ENCODE measurements at regions not wholly inside any gene's neighbourhood (a gene's known extent, or its start where the extent isn't known, plus 50 kb on each side); places are given as distances from the start of the nearest gene placed in this dataset.
"Not testable (repeated sequence)": the region's sequence is repeated elsewhere in the genome, so short reads cannot be mapped to it uniquely, and the experiment has no call there.

GRCh38 chr7:16261654-16262053 is 159.7 kb downstream of the CRPPA start:
- no peak overlapping the region for H3K27ac ChIP-seq (ENCODE audit: low read depth in 2 of 2, low read length in 2 of 2)
- no peaks in the 10 kb centered on the region for H3K36me3 ChIP-seq (ENCODE audit: control insufficient read depth in 2 of 3, insufficient read depth in 3 of 3, low read length in 3 of 3)
- no peaks in the 10 kb centered on the region for H3K9me3 ChIP-seq (ENCODE audit: control insufficient read depth in 2 of 3, insufficient read depth in 1 of 3, low read length in 3 of 3)
- FAIRE-seq, result no peak
- no peaks in the 10 kb centered on the region for H3K27me3 ChIP-seq (ENCODE audit: control insufficient read depth, insufficient read depth, low read length)
- no peaks in the 10 kb centered on the region for H3K4me1 ChIP-seq (ENCODE audit: control insufficient read depth in 2 of 3, insufficient read depth in 2 of 3, low read depth in 1 of 3, low read length in 3 of 3)
- no peak for TF ChIP-seq CTCF (IDR thresholded peaks at IDR 0.05; ENCODE audit: borderline replicate concordance, extremely low read depth, insufficient read depth)
- intact Hi-C loops (cut with DNase I), result no loop called here
- no peak for DNase-seq
- H3K9ac ChIP-seq (ENCODE audit: low read length in 3 of 3), result no peak overlapping the region
- no peak overlapping the region for H3K4me3 ChIP-seq (ENCODE audit: low read length in 3 of 3)

- no peak for DNase-seq
- Histone ChIP-seq H3K27ac (ENCODE audit: low read depth in 2 of 2, low read length in 2 of 2) (no peak overlapping the region), H3K9ac (ENCODE audit: low read length in 3 of 3) (no peak overlapping the region), H3K9me3 (ENCODE audit: control insufficient read depth in 2 of 3, insufficient read depth in 1 of 3, low read length in 3 of 3) (no peaks in the 10 kb centered on the region), H3K27me3 (ENCODE audit: control insufficient read depth, insufficient read depth, low read length) (no peaks in the 10 kb centered on the region), H3K4me1 (ENCODE audit: control insufficient read depth in 2 of 3, insufficient read depth in 2 of 3, low read depth in 1 of 3, low read length in 3 of 3) (no peaks in the 10 kb centered on the region), H3K4me3 (ENCODE audit: low read length in 3 of 3) (no peak overlapping the region), H3K36me3 (ENCODE audit: control insufficient read depth in 2 of 3, insufficient read depth in 3 of 3, low read length in 3 of 3) (no peaks in the 10 kb centered on the region)
- no peak for TF ChIP-seq CTCF (IDR thresholded peaks at IDR 0.05; ENCODE audit: borderline replicate concordance, extremely low read depth, insufficient read depth)
- no peak for FAIRE-seq
- intact Hi-C loops (cut with DNase I), result no loop called here
Measured at GRCh38 chr7:16261100-16261499, 160.2 kb downstream of the CRPPA start.

GRCh38 chr7:16260236-16260728 is 161.1 kb downstream of the CRPPA start:
- Histone ChIP-seq H3K27me3 (ENCODE audit: control insufficient read depth, insufficient read depth, low read length) (no peaks in the 10 kb centered on the region), H3K36me3 (ENCODE audit: control insufficient read depth in 2 of 3, insufficient read depth in 3 of 3, low read length in 3 of 3) (no peaks in the 10 kb centered on the region), H3K9ac (ENCODE audit: low read length in 3 of 3) (no peak overlapping the region), H3K4me3 (ENCODE audit: low read length in 3 of 3) (no peak overlapping the region), H3K27ac (ENCODE audit: low read depth in 2 of 2, low read length in 2 of 2) (no peak overlapping the region), H3K9me3 (ENCODE audit: control insufficient read depth in 2 of 3, insufficient read depth in 1 of 3, low read length in 3 of 3) (no peaks in the 10 kb centered on the region), H3K4me1 (ENCODE audit: control insufficient read depth in 2 of 3, insufficient read depth in 2 of 3, low read depth in 1 of 3, low read length in 3 of 3) (no peaks in the 10 kb centered on the region)
- FAIRE-seq (no peak), DNase-seq (no peak)
- intact Hi-C loops (cut with DNase I), result no loop called here
- no peak for TF ChIP-seq CTCF (IDR thresholded peaks at IDR 0.05; ENCODE audit: borderline replicate concordance, extremely low read depth, insufficient read depth)

GRCh38 chr7:16256419-16256818 is 164.9 kb downstream of the CRPPA start:
- H3K4me1 ChIP-seq (ENCODE audit: control insufficient read depth in 2 of 3, insufficient read depth in 2 of 3, low read depth in 1 of 3, low read length in 3 of 3); H3K9me3 ChIP-seq (ENCODE audit: control insufficient read depth in 2 of 3, insufficient read depth in 1 of 3, low read length in 3 of 3); H3K36me3 ChIP-seq (ENCODE audit: control insufficient read depth in 2 of 3, insufficient read depth in 3 of 3, low read length in 3 of 3); FAIRE-seq; H3K9ac ChIP-seq (ENCODE audit: low read length in 3 of 3); intact Hi-C loops (cut with DNase I); H3K27ac ChIP-seq (ENCODE audit: low read depth in 2 of 2, low read length in 2 of 2); DNase-seq; H3K4me3 ChIP-seq (ENCODE audit: low read length in 3 of 3); H3K27me3 ChIP-seq (ENCODE audit: control insufficient read depth, insufficient read depth, low read length): not testable (repeated sequence)

GRCh38 chr7:16255952-16256351 is 165.4 kb downstream of the CRPPA start:
- H3K9me3 ChIP-seq (ENCODE audit: control insufficient read depth in 2 of 3, insufficient read depth in 1 of 3, low read length in 3 of 3); H3K27ac ChIP-seq (ENCODE audit: low read depth in 2 of 2, low read length in 2 of 2); intact Hi-C loops (cut with DNase I); H3K4me1 ChIP-seq (ENCODE audit: control insufficient read depth in 2 of 3, insufficient read depth in 2 of 3, low read depth in 1 of 3, low read length in 3 of 3); FAIRE-seq; H3K9ac ChIP-seq (ENCODE audit: low read length in 3 of 3); H3K4me3 ChIP-seq (ENCODE audit: low read length in 3 of 3); H3K27me3 ChIP-seq (ENCODE audit: control insufficient read depth, insufficient read depth, low read length); H3K36me3 ChIP-seq (ENCODE audit: control insufficient read depth in 2 of 3, insufficient read depth in 3 of 3, low read length in 3 of 3); DNase-seq: not testable (repeated sequence)

- H3K4me3 ChIP-seq (ENCODE audit: low read length in 3 of 3); H3K27ac ChIP-seq (ENCODE audit: low read depth in 2 of 2, low read length in 2 of 2); intact Hi-C loops (cut with DNase I): not testable (repeated sequence)
Measured at GRCh38 chr7:16250655-16251054, 170.7 kb downstream of the CRPPA start.

More at GRCh38 chr7:16250655-16251054, 170.7 kb downstream of the CRPPA start:
- not testable (repeated sequence) for DNase-seq; H3K4me1 ChIP-seq (ENCODE audit: control insufficient read depth in 2 of 3, insufficient read depth in 2 of 3, low read depth in 1 of 3, low read length in 3 of 3); H3K27me3 ChIP-seq (ENCODE audit: control insufficient read depth, insufficient read depth, low read length); H3K36me3 ChIP-seq (ENCODE audit: control insufficient read depth in 2 of 3, insufficient read depth in 3 of 3, low read length in 3 of 3); H3K9me3 ChIP-seq (ENCODE audit: control insufficient read depth in 2 of 3, insufficient read depth in 1 of 3, low read length in 3 of 3); H3K9ac ChIP-seq (ENCODE audit: low read length in 3 of 3); FAIRE-seq

Measured in kidney (tissue), 13 donors.